Trophoblast cell (in vitro differentiated cells and primary cell): ENCODE measurements at regions not wholly inside any gene's neighbourhood (a gene's known extent, or its start where the extent isn't known, plus 50 kb on each side); places are given as distances from the start of the nearest gene placed in this dataset.

Source experiments
- DNase-seq, 2 donors: peaks; one replicate each; pipeline ENCODE4 v3.0.0-alpha.2; 2016
- H2AFZ ChIP-seq: 2 replicates; pipeline ENCODE4 v1.6.1; 2013; ENCODE audit warnings: low read length, moderate library complexity, mild to moderate bottlenecking; ENCODE audit not compliant: insufficient read depth, poor library complexity
- H2AK5ac ChIP-seq: 2 replicates; pipeline ENCODE4 v1.6.1; 2013; ENCODE audit warnings: mild to moderate bottlenecking, low read length
- H2BK120ac ChIP-seq: 2 replicates; pipeline ENCODE4 v1.6.1; 2013; ENCODE audit warnings: low read length, mild to moderate bottlenecking, moderate library complexity; ENCODE audit not compliant: insufficient read depth, poor library complexity
- H2BK12ac ChIP-seq: 2 replicates; pipeline ENCODE4 v1.6.1; 2013; ENCODE audit warnings: mild to moderate bottlenecking, low read length, moderate library complexity
- H2BK5ac ChIP-seq: 2 replicates; pipeline ENCODE4 v1.6.1; 2013; ENCODE audit warnings: low read length, low read depth, moderate library complexity, mild to moderate bottlenecking; ENCODE audit not compliant: poor library complexity
- H3K14ac ChIP-seq: 2 replicates; pipeline ENCODE4 v1.6.1; 2013; ENCODE audit warnings: mild to moderate bottlenecking, low read length
- H3K18ac ChIP-seq: 2 replicates; pipeline ENCODE4 v1.6.1; 2013; ENCODE audit warnings: mild to moderate bottlenecking, low read length
- H3K23ac ChIP-seq: 2 replicates; pipeline ENCODE4 v1.6.1; 2013; ENCODE audit warnings: low read length
- H3K27ac ChIP-seq: 2 replicates; pipeline ENCODE4 v1.5.1; 2013; ENCODE audit warnings: low read depth, mild to moderate bottlenecking, inconsistent platforms, low read length, moderate library complexity
- H3K27me3 ChIP-seq: 2 replicates; pipeline ENCODE4 v1.6.1; 2013; ENCODE audit warnings: inconsistent platforms, mild to moderate bottlenecking, low read length, moderate library complexity; ENCODE audit not compliant: insufficient read depth
- H3K36me3 ChIP-seq, 2 experiments: 1 replicate in 1 of 2; 2 replicates in 1 of 2; pipeline ENCODE4 v1.6.1; 2013; ENCODE audit warnings: low read length in 2 of 2, mild to moderate bottlenecking in 2 of 2, moderate library complexity in 1 of 2; ENCODE audit not compliant: insufficient read depth in 2 of 2, control insufficient read depth in 1 of 2
- H3K4ac ChIP-seq: 2 replicates; pipeline ENCODE4 v1.6.1; 2013; ENCODE audit warnings: low read depth, mild to moderate bottlenecking, low read length, moderate library complexity
- H3K4me1 ChIP-seq, 2 experiments: 1 replicate in 1 of 2; 2 replicates in 1 of 2; pipeline ENCODE4 v1.6.1; 2013; ENCODE audit warnings: low read length in 2 of 2, mild to moderate bottlenecking in 2 of 2, moderate library complexity in 1 of 2; ENCODE audit not compliant: insufficient read depth in 2 of 2, control insufficient read depth in 1 of 2
- H3K4me2 ChIP-seq: 2 replicates; pipeline ENCODE4 v1.6.1; 2013; ENCODE audit warnings: inconsistent platforms, mild to moderate bottlenecking, low read length, moderate library complexity
- H3K4me3 ChIP-seq: 2 replicates; pipeline ENCODE4 v1.5.1; 2013; ENCODE audit warnings: mild to moderate bottlenecking, low read depth, low read length, inconsistent platforms
- H3K79me1 ChIP-seq: one replicate; pipeline ENCODE4 v1.6.1; 2013; ENCODE audit warnings: low read length
- H3K79me2 ChIP-seq: 2 replicates; pipeline ENCODE4 v1.6.1; 2013; ENCODE audit warnings: low read length, mild to moderate bottlenecking; ENCODE audit not compliant: control insufficient read depth, insufficient read depth, poor library complexity
- H3K9ac ChIP-seq: 2 replicates; pipeline ENCODE4 v1.6.1; 2013; ENCODE audit warnings: mild to moderate bottlenecking, low read length
- H3K9me3 ChIP-seq: 2 replicates; pipeline ENCODE4 v1.6.1; 2013; ENCODE audit warnings: low read depth, mild to moderate bottlenecking, control low read depth, inconsistent platforms, low read length; ENCODE audit not compliant: insufficient read depth
- H4K12ac ChIP-seq: 2 replicates; pipeline ENCODE4 v1.6.1; 2013; ENCODE audit warnings: low read depth, mild to moderate bottlenecking, low read length, moderate library complexity
- H4K8ac ChIP-seq: 2 replicates; pipeline ENCODE4 v1.6.1; 2013; ENCODE audit warnings: low read depth, mild to moderate bottlenecking, low read length, moderate library complexity
- H4K91ac ChIP-seq: one replicate; pipeline ENCODE4 v1.6.1; 2013; ENCODE audit warnings: low read depth, mild to moderate bottlenecking, low read length, moderate library complexity
- WGBS: extraction: QIAGEN DNeasy Blood & Tissue Kit; methylation state at CpG from one replicate; pipeline ENCODE4 v1.1.7; 2013; ENCODE audit warnings: missing lambda C conversion rate; ENCODE audit not compliant: insufficient read length, insufficient coverage; ENCODE audit errors: extremely low coverage; 5-methylcytosine and 5-hydroxymethylcytosine counted together

GRCh38 chr9:81790166-81790565 is 100.8 kb upstream of the TLE1 start:
- DNase-seq: no peak
- H3K4ac ChIP-seq: no peak overlapping the region
- H3K27ac ChIP-seq: no peak overlapping the region
- WGBS: no CpG with 5 or more reads among the region's 2 CpGs
- H4K91ac ChIP-seq: no peak overlapping the region
- H3K4me1 ChIP-seq: no peaks in the 10 kb centered on the region
- H3K79me1 ChIP-seq: peaks cover 1% of the 10 kb centered on the region
- no peaks in the 10 kb centered on the region for H3K27me3 ChIP-seq
- H3K36me3 ChIP-seq: no peaks in the 10 kb centered on the region
- H2AK5ac ChIP-seq: no peak overlapping the region
- H3K23ac ChIP-seq: no peak overlapping the region
- H2AFZ ChIP-seq: no peak overlapping the region
- no peak overlapping the region for H3K18ac ChIP-seq
- no peak overlapping the region for H4K8ac ChIP-seq
- no peak overlapping the region for H2BK5ac ChIP-seq
- no peak overlapping the region for H2BK120ac ChIP-seq
- no peak overlapping the region for H3K4me3 ChIP-seq
- H3K9me3 ChIP-seq: no peaks in the 10 kb centered on the region
- H2BK12ac ChIP-seq: no peak overlapping the region
- no peak overlapping the region for H3K9ac ChIP-seq
- no peak overlapping the region for H3K14ac ChIP-seq
- H3K4me2 ChIP-seq: no peak overlapping the region
- H3K79me2 ChIP-seq: no peaks in the 10 kb centered on the region
- no peak overlapping the region for H4K12ac ChIP-seq

GRCh38 chr9:81791076-81791475 is 101.7 kb upstream of the TLE1 start:
- Histone ChIP-seq H3K4me1 (no peaks in the 10 kb centered on the region), H2AK5ac (no peak overlapping the region), H3K27ac (no peak overlapping the region), H3K18ac (no peak overlapping the region), H2BK5ac (no peak overlapping the region), H3K4me3 (no peak overlapping the region), H2BK120ac (no peak overlapping the region), H3K14ac (no peak overlapping the region), H4K8ac (no peak overlapping the region), H3K4me2 (no peak overlapping the region), H3K36me3 (no peaks in the 10 kb centered on the region), H3K4ac (no peak overlapping the region), H3K27me3 (no peaks in the 10 kb centered on the region), H3K79me1 (peaks cover 1% of the 10 kb centered on the region), H4K91ac (no peak overlapping the region), H2AFZ (no peak overlapping the region), H4K12ac (no peak overlapping the region), H3K23ac (no peak overlapping the region), H3K9ac (no peak overlapping the region), H3K79me2 (no peaks in the 10 kb centered on the region), H3K9me3 (no peaks in the 10 kb centered on the region), H2BK12ac (no peak overlapping the region)
- WGBS: no CpG with 5 or more reads among the region's 7 CpGs
- no peak for DNase-seq

GRCh38 chr9:81798606-81799005 is 109.3 kb upstream of the TLE1 start:
- Histone ChIP-seq H2AK5ac (no peak overlapping the region), H3K4me3 (no peak overlapping the region), H3K14ac (no peak overlapping the region), H3K23ac (no peak overlapping the region), H3K79me2 (no peaks in the 10 kb centered on the region), H4K12ac (no peak overlapping the region), H3K9me3 (no peaks in the 10 kb centered on the region), H2BK12ac (no peak overlapping the region), H4K8ac (no peak overlapping the region), H3K4me1 (no peaks in the 10 kb centered on the region), H3K79me1 (no peaks in the 10 kb centered on the region), H3K27me3 (no peaks in the 10 kb centered on the region), H3K36me3 (no peaks in the 10 kb centered on the region), H2BK120ac (no peak overlapping the region), H3K18ac (no peak overlapping the region), H3K4ac (no peak overlapping the region), H2AFZ (no peak overlapping the region), H4K91ac (no peak overlapping the region), H2BK5ac (no peak overlapping the region), H3K27ac (no peak overlapping the region), H3K9ac (no peak overlapping the region), H3K4me2 (no peak overlapping the region)
- DNase-seq: no peak
- WGBS: no CpG with 5 or more reads among the region's 3 CpGs

- Histone ChIP-seq H2BK12ac (no peak overlapping the region), H3K18ac (no peak overlapping the region), H3K36me3 (no peaks in the 10 kb centered on the region), H4K8ac (no peak overlapping the region), H3K79me1 (no peaks in the 10 kb centered on the region), H3K27ac (no peak overlapping the region), H3K9me3 (no peaks in the 10 kb centered on the region), H2BK5ac (no peak overlapping the region), H3K14ac (no peak overlapping the region), H3K4me2 (no peak overlapping the region), H3K27me3 (no peaks in the 10 kb centered on the region), H3K23ac (no peak overlapping the region), H3K4me3 (no peak overlapping the region), H3K4me1 (no peaks in the 10 kb centered on the region), H2AK5ac (no peak overlapping the region), H4K12ac (no peak overlapping the region), H2BK120ac (no peak overlapping the region), H2AFZ (no peak overlapping the region), H3K4ac (no peak overlapping the region), H4K91ac (no peak overlapping the region), H3K79me2 (no peaks in the 10 kb centered on the region), H3K9ac (no peak overlapping the region)
- no peak for DNase-seq
- WGBS: no CpG with 5 or more reads among the region's 3 CpGs
These were observed 111.8 kb upstream of the TLE1 start for GRCh38 chr9:81801190-81801589.
